Breast epithelium (tissue), 3 donors: ENCODE measurements at regions not wholly inside any gene's neighbourhood (a gene's known extent, or its start where the extent isn't known, plus 50 kb on each side); places are given as distances from the start of the nearest gene placed in this dataset.

Experiments used
- CTCF ChIP-seq, 3 donors: fragments of 450-650 bp; IDR thresholded peaks; one replicate each; pipeline ENCODE4 v1.5.1; 2016 to 2017; ENCODE audit warnings: antibody characterized with exemption in 3 of 3, mild to moderate bottlenecking in 3 of 3, moderate library complexity in 3 of 3
- POLR2A ChIP-seq: fragments of 450-650 bp; IDR thresholded peaks from one replicate; pipeline ENCODE4 v1.6.1; 2016; ENCODE audit warnings: antibody characterized with exemption, mild to moderate bottlenecking, moderate library complexity

- TF ChIP-seq CTCF (IDR thresholded peaks at IDR 0.05) (no peak), POLR2A (no peak)
Observed at GRCh38 chr20:52405986-52406385, 214.4 kb upstream of the ZFP64 start.
